Cardiac fibroblast (primary cell): ENCODE measurements at regions not wholly inside any gene's neighbourhood (a gene's known extent, or its start where the extent isn't known, plus 50 kb on each side); places are given as distances from the start of the nearest gene placed in this dataset.

Experiments used
- DNase-seq, 2 donors: peaks; one replicate each; pipeline versions ENCODE4 v3.0.0 to v3.0.0-alpha.2; 2010; ENCODE audit warnings: low read depth in 2 of 2
- H3K4me3 ChIP-seq, 2 donors: replicated peaks in 1 of 2; 1 replicate in 1 of 2; 2 replicates in 1 of 2; pipeline ENCODE4 v1.5.1; 2011; ENCODE audit warnings: low read depth in 2 of 2, low read length in 2 of 2, mild to moderate bottlenecking in 2 of 2, moderate library complexity in 1 of 2
- CTCF ChIP-seq: IDR thresholded peaks from one replicate; pipeline ENCODE4 v1.5.1; 2011; ENCODE audit warnings: low read depth, mild to moderate bottlenecking, low read length, inconsistent platforms

GRCh38 chr1:57897581-57897980 lies 473.7 kb upstream of the DAB1 start:
- H3K4me3 ChIP-seq, result no peak overlapping the region
- no peak for TF ChIP-seq CTCF
- DNase-seq, result no peak

- no peak for TF ChIP-seq CTCF
- no peak for DNase-seq
Measured at GRCh38 chr1:57894315-57894714, 470.5 kb upstream of the DAB1 start.

GRCh38 chr1:57889676-57890320 lies 465.9 kb upstream of the DAB1 start:
- H3K4me3 ChIP-seq, result no peak overlapping the region
- no peak for TF ChIP-seq CTCF
- DNase-seq, result peak; percentile 2 to 11

More at GRCh38 chr1:57894315-57894714, 470.5 kb upstream of the DAB1 start:
- no peak overlapping the region for H3K4me3 ChIP-seq

- peak in 1 of 2 donors; percentile 3 for DNase-seq
- H3K4me3 ChIP-seq, result no peak overlapping the region
- no peak for TF ChIP-seq CTCF
Measured at GRCh38 chr1:57887964-57888491, 464.2 kb upstream of the DAB1 start.

- H3K4me3 ChIP-seq, result no peak overlapping the region
- TF ChIP-seq CTCF, result no peak
Measured at GRCh38 chr1:57886376-57886775, 462.5 kb upstream of the DAB1 start.

GRCh38 chr1:57883642-57883995 lies 459.8 kb upstream of the DAB1 start:
- DNase-seq, result no peak
- no peak overlapping the region for H3K4me3 ChIP-seq
- TF ChIP-seq CTCF, result no peak

More at GRCh38 chr1:57886376-57886775, 462.5 kb upstream of the DAB1 start:
- DNase-seq, result no peak
